Lung (tissue), 11 donors: ENCODE measurements at regions not wholly inside any gene's neighbourhood (a gene's known extent, or its start where the extent isn't known, plus 50 kb on each side); places are given as distances from the start of the nearest gene placed in this dataset.

Experiments used
- ATAC-seq: fragments of 200-7000 bp; cut with Tn5 transposase; one replicate; pipeline ENCODE4 v1.9.1; 2020; ENCODE audit warnings: moderate number of reproducible peaks; ENCODE audit not compliant: insufficient read depth, low FRiP score
- DNase-seq, 3 donors: peaks; one replicate each; pipeline ENCODE4 v3.0.0-alpha.2; 2013 to 2017
- H3K27ac ChIP-seq, 2 donors: one replicate each; pipeline ENCODE4 v1.5.1; 2013; ENCODE audit warnings: mild to moderate bottlenecking in 2 of 2, moderate library complexity in 2 of 2, control low read depth in 1 of 2, inconsistent platforms in 1 of 2, low read depth in 1 of 2, low read length in 1 of 2
- H3K27me3 ChIP-seq, 3 donors: one replicate each; pipeline ENCODE4 v1.5.1; 2013; ENCODE audit warnings: low read length in 2 of 3; ENCODE audit not compliant: control insufficient read depth in 3 of 3, insufficient read depth in 3 of 3
- H3K36me3 ChIP-seq, 4 donors: one replicate each; pipeline ENCODE4 v1.5.1; 2013; ENCODE audit warnings: low read length in 4 of 4, mild to moderate bottlenecking in 1 of 4, moderate library complexity in 1 of 4; ENCODE audit not compliant: control insufficient read depth in 4 of 4, insufficient read depth in 4 of 4
- H3K4me1 ChIP-seq, 5 donors: one replicate each; pipeline ENCODE4 v1.5.1; 2013; ENCODE audit warnings: low read length in 5 of 5, mild to moderate bottlenecking in 2 of 5, moderate library complexity in 1 of 5; ENCODE audit not compliant: control insufficient read depth in 5 of 5, insufficient read depth in 5 of 5
- H3K4me3 ChIP-seq: one replicate; pipeline ENCODE4 v1.5.1; 2013; ENCODE audit warnings: mild to moderate bottlenecking, control low read depth, moderate library complexity
- H3K9ac ChIP-seq, 2 donors: one replicate each; pipeline ENCODE4 v1.5.1; 2013; ENCODE audit warnings: low read length in 2 of 2, control low read depth in 1 of 2; ENCODE audit not compliant: insufficient read depth in 1 of 2
- H3K9me3 ChIP-seq, 4 donors: one replicate each; pipeline ENCODE4 v1.5.1; 2013; ENCODE audit warnings: low read length in 3 of 4, mild to moderate bottlenecking in 1 of 4, moderate library complexity in 1 of 4; ENCODE audit not compliant: control insufficient read depth in 4 of 4, insufficient read depth in 3 of 4
- CTCF ChIP-seq: IDR thresholded peaks from 2 replicates; pipeline ENCODE4 v1.5.1; 2012; ENCODE audit warnings: mild to moderate bottlenecking; ENCODE audit errors: control extremely low read depth, extremely low read depth
- WGBS, 2 donors: extraction: QIAGEN DNeasy Blood & Tissue Kit; methylation state at CpG; one replicate each; pipeline ENCODE4 v1.1.7; 2013; 5-methylcytosine and 5-hydroxymethylcytosine counted together
- donor health status: control.
- donor health status: control.
- donor health status: Bipolar disorder and iron deficiency.
- donor health status: healthy.
- donor health status: DM: yes; HTN: yes; CAD: no.

- Histone ChIP-seq H3K4me1 (no peaks in the 10 kb centered on the region), H3K27me3 (no peaks in the 10 kb centered on the region), H3K4me3 (no peak overlapping the region), H3K9ac (no peak overlapping the region), H3K27ac (no peak overlapping the region), H3K9me3 (peaks cover 0 to 7% (median 2%) of the 10 kb centered on the region in 4 donors), H3K36me3 (no peaks in the 10 kb centered on the region)
- peak in 1 of 3 donors; percentile 21 for DNase-seq
- no peak for ATAC-seq
- no peak for TF ChIP-seq CTCF
- WGBS, 2 donors: 43 to 64% methylated on average over 3 of the region's 3 CpGs
Measured at GRCh38 chr6:85892346-85892745, 249.7 kb upstream of the SYNCRIP start.

- Histone ChIP-seq H3K9me3 (no peaks in the 10 kb centered on the region), H3K27ac (no peak overlapping the region), H3K9ac (no peak overlapping the region), H3K36me3 (no peaks in the 10 kb centered on the region), H3K4me1 (no peaks in the 10 kb centered on the region), H3K4me3 (no peak overlapping the region), H3K27me3 (no peaks in the 10 kb centered on the region)
- TF ChIP-seq CTCF: no peak
- no peak for DNase-seq
- ATAC-seq: no peak
Measured at GRCh38 chr6:85887461-85887860, 244.8 kb upstream of the SYNCRIP start.

- Histone ChIP-seq H3K9me3 (no peaks in the 10 kb centered on the region), H3K27ac (no peak overlapping the region), H3K36me3 (no peaks in the 10 kb centered on the region), H3K4me1 (peaks cover 0 to 47% (median 11%) of the 10 kb centered on the region in 5 donors), H3K27me3 (no peaks in the 10 kb centered on the region), H3K9ac (no peak overlapping the region), H3K4me3 (no peak overlapping the region)
- DNase-seq (peak in 1 of 3 donors; percentile 25), ATAC-seq (no peak)
- no peak for TF ChIP-seq CTCF
- whole genome bisulfite sequencing, 2 donors: 87 to 91% methylated on average over 5 of the region's 5 CpGs
Measured at GRCh38 chr6:85868685-85869084, 226.0 kb upstream of the SYNCRIP start.

GRCh38 chr6:85867595-85867994, 224.9 kb upstream of the SYNCRIP start:
- H3K4me1 ChIP-seq: peaks cover 0 to 47% (median 11%) of the 10 kb centered on the region in 5 donors
- DNase-seq (peak; percentile 49 to 91 (median 86)), ATAC-seq (no peak)
- no peak overlapping the region for H3K4me3 ChIP-seq
- H3K9me3 ChIP-seq: no peaks in the 10 kb centered on the region
- no peaks in the 10 kb centered on the region for H3K27me3 ChIP-seq
- no peak overlapping the region for H3K9ac ChIP-seq
- H3K36me3 ChIP-seq: no peaks in the 10 kb centered on the region
- no peak overlapping the region for H3K27ac ChIP-seq
- TF ChIP-seq CTCF: no peak
